ENCODE measurements at regions not wholly inside any gene's neighbourhood (a gene's known extent, or its start where the extent isn't known, plus 50 kb on each side); places are given as distances from the start of the nearest gene placed in this dataset.
"Not testable (repeated sequence)": the region's sequence is repeated elsewhere in the genome, so short reads cannot be mapped to it uniquely, and the experiment has no call there.

DNA sequence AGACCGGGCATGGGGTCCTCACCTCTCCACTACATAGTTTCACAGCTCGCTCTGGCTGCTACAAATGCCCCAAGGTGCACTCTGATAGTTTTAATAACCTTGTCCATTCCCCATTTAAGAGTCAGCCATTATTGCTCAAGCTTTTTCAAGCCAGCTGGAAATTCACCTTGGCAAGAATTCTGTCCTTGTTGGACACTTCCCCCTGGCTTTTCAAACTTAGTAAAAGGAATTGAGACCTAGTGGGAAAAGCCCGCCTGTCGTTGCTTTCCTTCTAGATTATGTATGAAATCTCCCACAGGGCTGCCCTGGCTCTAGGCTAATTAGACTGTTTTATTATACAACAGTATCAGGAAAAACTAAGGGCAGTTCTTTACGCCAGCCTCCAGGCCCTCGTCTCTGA is 293.7 kb upstream of the GADL1 start:
- DNase-seq, result no peak

DNA sequence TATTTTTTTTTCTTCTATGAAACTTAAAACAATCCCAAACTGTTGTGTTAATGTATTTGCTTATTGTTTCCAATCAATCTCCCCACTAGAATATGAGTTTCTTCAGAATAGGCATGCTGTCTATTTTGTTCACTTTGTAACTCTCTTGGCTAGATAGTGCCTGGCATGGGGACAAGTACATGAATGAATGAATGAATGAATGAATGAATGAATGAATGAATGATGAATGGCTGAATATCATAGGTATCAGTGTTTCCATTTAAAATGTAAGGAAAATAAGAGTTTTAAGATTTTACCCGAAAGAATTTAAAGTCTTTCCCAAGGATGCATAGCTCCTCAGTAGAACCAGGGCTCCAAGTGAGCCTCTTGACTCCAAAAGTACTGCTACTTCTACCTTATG is 294.9 kb upstream of the GADL1 start:
- DNase-seq, result no peak

DNA sequence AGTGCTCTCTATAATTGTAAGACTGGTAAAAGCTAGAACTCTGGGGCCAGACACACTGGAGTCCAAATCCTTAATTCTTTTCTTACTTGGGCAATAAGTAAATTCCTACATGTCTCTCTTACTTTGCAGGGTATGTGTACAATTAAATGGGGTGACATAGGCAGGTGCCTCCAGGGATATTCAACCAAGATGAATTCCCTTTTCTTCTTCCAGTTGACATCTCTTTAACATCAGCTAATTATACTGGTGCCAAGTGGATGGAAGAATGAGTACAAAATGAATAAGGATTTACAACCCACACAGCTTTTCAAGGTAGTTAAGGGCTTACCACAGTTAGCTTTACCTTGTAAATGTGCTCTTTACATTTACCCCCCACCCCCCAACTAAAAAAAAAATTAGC is 295.5 kb upstream of the GADL1 start:
- DNase-seq, result no peak

DNA sequence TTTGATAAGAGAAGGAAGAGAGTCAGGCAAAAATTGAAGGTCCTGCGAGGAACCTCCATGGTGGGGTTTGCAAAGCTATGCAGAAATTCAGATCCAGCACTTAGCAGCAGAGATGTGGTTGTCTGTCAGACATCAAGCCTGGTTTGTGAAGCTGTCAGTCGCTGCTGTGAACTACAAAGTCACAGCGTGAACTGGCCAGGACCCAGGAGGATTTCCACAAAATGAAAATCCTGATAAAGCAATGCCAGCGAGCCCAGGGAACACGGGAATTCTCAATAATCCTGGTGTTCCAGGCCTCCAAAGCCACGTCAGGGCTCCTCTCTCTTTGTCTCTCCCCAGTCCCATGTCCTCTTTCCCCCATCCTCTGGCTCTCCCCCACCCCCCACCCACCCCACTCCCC is 296.9 kb upstream of the GADL1 start:
- no peak for DNase-seq

DNA sequence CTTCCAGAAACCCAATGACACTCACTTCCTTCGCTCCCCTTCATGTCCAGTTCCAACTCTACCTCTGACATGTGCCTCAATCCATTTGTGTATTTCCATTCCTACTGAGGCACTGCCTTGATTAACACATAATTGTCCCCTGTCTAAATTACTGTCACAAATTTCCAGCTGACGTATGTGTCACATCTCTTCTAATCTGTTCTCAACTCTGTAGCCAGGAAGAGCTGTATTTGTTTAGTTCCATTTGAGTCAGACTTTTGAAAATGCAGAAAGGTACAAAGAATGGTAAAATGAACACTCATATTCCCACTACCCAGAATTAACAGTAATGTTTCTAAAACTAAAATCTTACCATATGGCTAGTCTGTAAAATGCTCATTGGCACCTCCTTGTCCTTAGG is 299.0 kb upstream of the GADL1 start:
- no peak for DNase-seq

- no peak for DNase-seq
Measured at GRCh38 chr3:31193871-31194270, 299.4 kb upstream of the GADL1 start.

- no peak for DNase-seq
Measured at GRCh38 chr3:31196261-31196660, 301.8 kb upstream of the GADL1 start.

DNA sequence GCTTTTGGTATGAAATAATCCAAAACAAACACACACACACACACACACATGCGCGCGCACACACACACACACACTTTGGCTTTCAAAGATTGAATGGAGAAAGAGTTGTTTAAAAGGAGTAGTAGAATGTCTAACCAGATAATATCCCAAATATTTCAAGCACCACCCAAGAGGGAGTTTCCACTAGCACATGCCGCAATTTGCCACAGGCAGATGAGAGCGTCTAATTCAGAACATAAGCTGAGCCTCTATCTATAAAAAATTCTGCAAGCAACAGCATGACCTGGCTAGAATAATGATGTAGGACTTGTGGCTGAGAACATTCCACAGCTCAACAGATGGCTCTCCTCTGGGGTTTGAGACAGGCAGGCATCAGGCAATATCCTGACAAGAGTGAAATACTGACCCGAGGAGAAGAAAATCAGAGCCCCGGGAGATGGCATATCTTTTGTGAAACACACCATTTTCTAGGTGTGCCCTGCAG is 302.5 kb upstream of the GADL1 start:
- no peak for DNase-seq

DNA sequence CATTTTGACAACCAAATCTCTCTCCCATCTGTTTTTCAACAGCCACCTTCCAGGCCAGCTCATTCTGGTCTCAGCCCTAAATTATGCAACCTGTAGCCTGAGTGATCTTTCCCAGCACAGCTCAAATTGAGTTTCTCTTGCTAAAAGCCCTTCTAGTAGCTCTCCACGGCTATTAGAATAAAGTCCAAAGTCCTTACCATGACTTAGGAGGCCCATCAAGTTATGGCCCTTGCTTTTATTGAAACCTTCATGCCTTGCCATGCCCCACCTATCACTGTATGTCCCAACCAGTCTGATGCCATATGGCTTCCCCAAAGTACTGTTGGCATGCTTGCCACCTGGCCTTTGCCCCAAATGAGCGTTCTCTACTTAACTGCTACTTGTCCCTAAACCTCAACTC is 303.5 kb upstream of the GADL1 start:
- DNase-seq, result no peak

- DNase-seq, result no peak
Measured at GRCh38 chr3:31198890-31199289, 304.4 kb upstream of the GADL1 start.

GRCh38 chr3:31203960-31204795 is 309.7 kb upstream of the GADL1 start:
- no peak for DNase-seq

GRCh38 chr3:31204796-31205056 is 310.3 kb upstream of the GADL1 start:
- DNase-seq, result not testable (repeated sequence)

DNA sequence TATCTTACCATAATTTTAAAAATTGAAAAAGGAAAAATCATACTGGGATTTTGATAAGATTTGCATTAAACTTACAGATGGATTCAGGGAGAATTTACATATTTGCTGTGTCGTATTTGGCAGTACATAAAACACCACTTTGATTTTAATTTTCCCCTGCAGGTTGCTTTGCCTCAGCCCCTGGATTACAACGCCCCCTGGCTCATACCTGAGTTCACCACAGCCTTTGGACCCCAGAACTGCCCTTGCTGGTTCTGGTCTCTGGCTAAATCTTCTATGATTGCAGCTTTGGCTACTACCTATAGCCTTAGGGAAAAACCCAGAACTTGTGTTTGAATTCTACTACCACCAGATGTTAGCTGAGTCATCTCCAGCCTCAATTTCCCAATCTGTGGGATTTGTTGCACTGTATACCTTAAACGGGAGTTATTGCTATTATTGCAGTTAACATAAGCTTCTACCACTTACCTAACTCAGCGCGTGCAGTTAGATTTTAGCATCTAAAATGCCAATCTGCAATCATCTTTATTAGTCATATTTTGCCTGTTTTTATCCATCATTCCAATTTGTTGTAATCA is 315.7 kb upstream of the GADL1 start:
- no peak for DNase-seq

- no peak for DNase-seq
Measured at GRCh38 chr3:31213869-31214486, 318.7 kb upstream of the STT3B start.

DNA sequence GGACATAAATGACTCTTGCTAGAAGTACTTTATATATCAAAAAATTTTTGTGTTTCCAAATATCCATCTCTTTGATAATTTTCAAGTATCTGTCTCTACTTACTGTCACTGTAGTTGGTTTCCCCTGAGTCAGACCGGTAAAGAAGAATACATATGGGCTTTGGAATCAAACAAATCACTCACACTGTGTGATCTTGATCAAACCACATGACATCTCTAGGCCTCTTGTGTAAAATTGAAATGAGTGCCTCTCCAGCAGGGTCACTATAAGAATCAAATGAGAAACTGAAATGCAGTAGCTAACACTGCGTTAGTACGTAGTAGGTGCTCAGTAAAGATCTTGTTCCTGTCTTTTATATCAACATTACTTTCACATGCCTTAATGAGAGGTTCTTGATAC is 314.6 kb upstream of the STT3B start:
- no peak for DNase-seq

GRCh38 chr3:31219131-31219843 is 313.4 kb upstream of the STT3B start:
- DNase-seq, result no peak

DNA sequence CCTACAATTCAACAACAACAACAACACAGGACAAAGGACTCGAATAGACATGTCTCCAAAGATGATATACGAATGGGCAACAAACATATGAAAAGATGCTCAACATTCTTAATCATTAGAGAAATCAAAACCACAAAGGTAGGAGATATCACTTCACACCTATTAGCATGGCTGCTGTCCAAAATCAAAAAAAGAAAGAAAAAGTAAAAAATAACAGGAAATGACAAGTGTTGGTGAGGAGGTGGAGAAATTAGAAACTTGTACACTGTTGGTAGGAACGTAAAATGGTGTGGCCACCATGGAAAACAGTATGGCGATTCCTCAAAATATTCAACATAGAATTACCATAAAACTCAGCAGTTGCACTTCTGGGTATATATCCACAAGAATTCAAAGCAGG is 312.3 kb upstream of the STT3B start:
- no peak for DNase-seq

DNA sequence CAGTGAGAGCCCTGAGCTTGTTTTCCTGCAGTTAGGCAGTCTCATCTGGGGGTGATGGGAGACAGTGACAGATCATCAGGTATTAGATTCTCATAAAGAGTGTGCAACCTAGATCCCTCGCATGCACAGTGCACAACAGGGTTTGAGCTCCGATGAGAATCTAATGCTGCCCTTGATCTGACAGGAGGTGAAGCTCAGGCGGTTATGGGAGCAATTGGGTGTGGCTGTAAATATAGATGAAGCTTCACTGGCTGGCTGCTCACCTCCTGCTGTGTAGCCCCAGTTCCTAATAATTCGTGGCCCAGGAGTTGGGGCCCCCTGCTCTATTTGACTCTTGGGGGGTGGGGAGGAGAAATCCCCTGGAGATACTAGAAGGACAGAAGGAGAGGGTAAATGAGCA is 309.4 kb upstream of the STT3B start:
- DNase-seq, result no peak

GRCh38 chr3:31224936-31225335 is 307.8 kb upstream of the STT3B start:
- no peak for DNase-seq

GRCh38 chr3:31225923-31226322 is 306.8 kb upstream of the STT3B start:
- no peak for DNase-seq

GRCh38 chr3:31226346-31226745 is 306.4 kb upstream of the STT3B start:
- no peak for DNase-seq

DNA sequence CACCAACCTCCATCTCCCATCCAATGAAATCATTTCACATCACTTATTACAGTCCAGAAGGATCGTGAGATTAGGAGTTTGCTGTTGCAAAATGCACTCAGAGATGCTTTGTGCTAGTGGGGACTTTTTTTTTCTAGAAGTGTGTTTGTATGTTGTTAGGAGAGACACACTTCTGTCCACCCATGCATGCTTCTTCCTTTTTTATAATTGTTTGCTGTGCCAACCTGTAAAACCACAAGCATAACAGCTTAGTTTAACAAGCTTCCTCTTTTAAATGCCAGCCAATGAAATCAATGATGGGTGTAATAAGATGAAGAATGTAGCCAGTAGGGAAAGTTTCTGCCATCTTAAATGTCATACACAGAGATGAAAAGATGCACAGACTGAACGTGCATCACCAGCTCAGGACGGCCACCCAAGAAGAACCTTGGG is 305.6 kb upstream of the STT3B start:
- DNase-seq, result no peak

DNA sequence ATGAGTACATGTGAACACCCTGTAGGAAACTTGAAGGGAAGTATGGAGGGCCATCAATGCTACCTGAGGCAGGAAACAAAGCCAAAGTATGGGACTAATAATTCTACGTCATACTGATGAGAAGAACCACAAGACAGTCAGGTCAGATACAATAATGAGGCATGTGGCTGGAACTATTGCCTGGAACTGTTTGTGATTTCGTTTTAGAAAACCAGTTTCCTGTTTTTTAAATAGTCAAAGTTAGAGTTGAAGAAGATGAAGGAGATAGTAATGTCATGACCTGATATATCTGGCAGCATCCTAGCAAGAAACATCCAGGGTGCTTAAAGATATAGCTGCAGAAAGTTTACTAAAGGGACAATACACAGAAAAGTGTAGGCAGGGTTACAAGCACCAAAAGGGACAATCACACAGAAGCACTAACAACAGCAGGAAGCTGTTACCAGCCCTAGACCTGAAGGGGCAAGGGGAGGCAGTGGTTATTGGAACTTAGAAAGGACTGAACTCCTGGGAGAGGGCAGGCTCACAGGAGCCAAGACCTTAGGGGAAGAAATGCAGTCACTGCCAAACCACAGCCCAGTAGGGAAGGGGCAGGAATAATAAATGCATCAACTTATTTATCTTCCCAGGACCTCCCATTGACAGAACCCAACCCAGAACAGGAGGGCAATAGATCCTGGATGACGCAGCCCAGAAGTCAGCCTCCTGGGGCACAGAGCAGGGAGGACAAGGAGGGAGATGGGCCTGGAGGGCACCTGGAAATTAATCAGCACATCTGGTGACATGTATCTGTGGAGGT is 302.1 kb upstream of the STT3B start:
- no peak for DNase-seq
